Hepatocyte (in vitro differentiated cells): ENCODE measurements at regions not wholly inside any gene's neighbourhood (a gene's known extent, or its start where the extent isn't known, plus 50 kb on each side); places are given as distances from the start of the nearest gene placed in this dataset.

Source experiments
- DNase-seq: peaks from one replicate; pipeline ENCODE4 v3.0.0-alpha.2; 2016; ENCODE audit warnings: low spot score
- H2AFZ ChIP-seq: fragments of 200-600 bp; sonication (generic); 2 replicates; pipeline ENCODE4 v1.6.0; 2016; ENCODE audit warnings: antibody characterized with exemption, mild to moderate bottlenecking
- H3K27ac ChIP-seq: fragments of 200-600 bp; sonication (generic); 2 replicates; pipeline ENCODE4 v1.5.1; 2016; ENCODE audit warnings: mild to moderate bottlenecking
- H3K27me3 ChIP-seq: fragments of 200-600 bp; sonication (generic); 2 replicates; pipeline ENCODE4 v1.6.1; 2016
- H3K36me3 ChIP-seq: fragments of 200-600 bp; sonication (generic); replicated peaks from 2 replicates; pipeline ENCODE4 v1.5.1; 2016; ENCODE audit warnings: low read depth; ENCODE audit not compliant: insufficient read depth
- H3K4me1 ChIP-seq: fragments of 200-600 bp; sonication (generic); 2 replicates; pipeline ENCODE4 v1.5.1; 2016; ENCODE audit warnings: mild to moderate bottlenecking, moderate library complexity; ENCODE audit not compliant: insufficient read depth
- H3K4me2 ChIP-seq: fragments of 200-600 bp; sonication (generic); 2 replicates; pipeline ENCODE4 v1.6.0; 2016
- H3K4me3 ChIP-seq: fragments of 200-600 bp; sonication (generic); 2 replicates; pipeline ENCODE4 v1.5.1; 2016; ENCODE audit warnings: mild to moderate bottlenecking
- H3K79me2 ChIP-seq: fragments of 200-600 bp; sonication (generic); 2 replicates; pipeline ENCODE4 v1.6.0; 2017; ENCODE audit warnings: mild to moderate bottlenecking
- H3K9me2 ChIP-seq: fragments of 200-600 bp; sonication (generic); replicated peaks from 2 replicates; pipeline ENCODE4 v1.6.0; 2017; ENCODE audit warnings: mild to moderate bottlenecking; ENCODE audit not compliant: insufficient read depth
- H3K9me3 ChIP-seq: fragments of 200-600 bp; sonication (generic); 2 replicates; pipeline ENCODE4 v1.5.1; 2016; ENCODE audit warnings: low read depth, mild to moderate bottlenecking
- H4K20me1 ChIP-seq: fragments of 200-600 bp; sonication (generic); 2 replicates; pipeline ENCODE4 v1.6.0; 2016; ENCODE audit warnings: mild to moderate bottlenecking; ENCODE audit not compliant: insufficient read depth, poor library complexity, severe bottlenecking
- CTCF ChIP-seq: fragments of 200-600 bp; sonication (generic); IDR thresholded peaks from 2 replicates; pipeline ENCODE4 v1.5.1; 2016; ENCODE audit warnings: antibody characterized with exemption, mild to moderate bottlenecking; ENCODE audit not compliant: poor library complexity
- EZH2 ChIP-seq: fragments of 200-600 bp; sonication (generic); IDR thresholded peaks from 2 replicates; pipeline ENCODE4 v1.6.1; 2016; ENCODE audit warnings: antibody characterized with exemption, mild to moderate bottlenecking, borderline replicate concordance
- EZH2phosphoT487 ChIP-seq: fragments of 200-600 bp; sonication (generic); IDR thresholded peaks from one replicate; pipeline ENCODE4 v1.6.1; 2018; ENCODE audit warnings: antibody characterized with exemption, mild to moderate bottlenecking, low read depth, moderate library complexity; ENCODE audit not compliant: unreplicated experiment, severe bottlenecking
- WGBS: methylation state at CpG from one replicate; pipeline ENCODE4 v1.1.6; 2016; ENCODE audit warnings: low lambda C conversion rate; ENCODE audit errors: missing lambda C conversion rate; 5-methylcytosine and 5-hydroxymethylcytosine counted together

GRCh38 chr21:17433730-17434129, 79.1 kb upstream of the CXADR start:
- H3K4me2 ChIP-seq = no peak overlapping the region
- no peaks in the 10 kb centered on the region for H3K36me3 ChIP-seq
- no peaks in the 10 kb centered on the region for H4K20me1 ChIP-seq
- no peaks in the 10 kb centered on the region for H3K27me3 ChIP-seq
- H3K9me2 ChIP-seq = no peaks in the 10 kb centered on the region
- TF ChIP-seq EZH2phosphoT487 (no peak), EZH2 (no peak), CTCF (no peak)
- no peak for DNase-seq
- H2AFZ ChIP-seq = no peak overlapping the region
- no peak overlapping the region for H3K27ac ChIP-seq
- peaks cover 14% of the 10 kb centered on the region for H3K4me1 ChIP-seq
- H3K9me3 ChIP-seq = no peaks in the 10 kb centered on the region
- H3K4me3 ChIP-seq = no peak overlapping the region
- no peaks in the 10 kb centered on the region for H3K79me2 ChIP-seq
- 92% methylated on average over 2 of the region's 2 CpGs for WGBS

GRCh38 chr21:17435565-17436543, 77.0 kb upstream of the CXADR start:
- peak overlapping the region; percentile 49 for H3K27ac ChIP-seq
- H4K20me1 ChIP-seq = no peaks in the 10 kb centered on the region
- TF ChIP-seq EZH2phosphoT487 (no peak), CTCF (no peak), EZH2 (no peak)

GRCh38 chr21:17436626-17437111, 76.2 kb upstream of the CXADR start:
- no peaks in the 10 kb centered on the region for H3K9me3 ChIP-seq
- H3K27ac ChIP-seq = peak overlapping the region; percentile 20
- no peaks in the 10 kb centered on the region for H3K79me2 ChIP-seq
- no peaks in the 10 kb centered on the region for H4K20me1 ChIP-seq
- no peak overlapping the region for H3K4me3 ChIP-seq
- no peaks in the 10 kb centered on the region for H3K36me3 ChIP-seq
- peaks cover 23% of the 10 kb centered on the region for H3K4me1 ChIP-seq
- DNase-seq = peak; percentile 59
- H3K4me2 ChIP-seq = peak overlapping the region; percentile 60
- whole genome bisulfite sequencing = 11% methylated on average over 4 of the region's 4 CpGs
- no peaks in the 10 kb centered on the region for H3K27me3 ChIP-seq
- H2AFZ ChIP-seq = no peak overlapping the region
- H3K9me2 ChIP-seq = no peaks in the 10 kb centered on the region
- no peak for TF ChIP-seq EZH2phosphoT487
- no peak for TF ChIP-seq CTCF
- TF ChIP-seq EZH2 = no peak

More at GRCh38 chr21:17435565-17436543, 77.0 kb upstream of the CXADR start:
- H3K9me2 ChIP-seq = no peaks in the 10 kb centered on the region
- H3K4me3 ChIP-seq = no peak overlapping the region
- H3K27me3 ChIP-seq = no peaks in the 10 kb centered on the region
- peaks cover 16% of the 10 kb centered on the region for H3K4me1 ChIP-seq
- peak overlapping the region; percentile 60 for H3K4me2 ChIP-seq
- H3K9me3 ChIP-seq = no peaks in the 10 kb centered on the region
- H3K36me3 ChIP-seq = no peaks in the 10 kb centered on the region
- 55% methylated on average over 7 of the region's 7 CpGs for WGBS
- no peak overlapping the region for H2AFZ ChIP-seq
- no peak for DNase-seq
- no peaks in the 10 kb centered on the region for H3K79me2 ChIP-seq
